ENCODE measurements at regions not wholly inside any gene's neighbourhood (a gene's known extent, or its start where the extent isn't known, plus 50 kb on each side); places are given as distances from the start of the nearest gene placed in this dataset.
A peak's percentile ranks its signal among the peaks of the same experiment; 100 is the strongest.

- TF ChIP-seq CTCF (IDR thresholded peaks at IDR 0.05) (no peak), ZFX (IDR thresholded peaks at IDR 0.05; ENCODE audit: borderline replicate concordance) (no peak)
- H3K27ac ChIP-seq = no peak overlapping the region
Observed at GRCh38 chr7:10718768-10719167, 254.9 kb upstream of the PHF14 start.

DNA sequence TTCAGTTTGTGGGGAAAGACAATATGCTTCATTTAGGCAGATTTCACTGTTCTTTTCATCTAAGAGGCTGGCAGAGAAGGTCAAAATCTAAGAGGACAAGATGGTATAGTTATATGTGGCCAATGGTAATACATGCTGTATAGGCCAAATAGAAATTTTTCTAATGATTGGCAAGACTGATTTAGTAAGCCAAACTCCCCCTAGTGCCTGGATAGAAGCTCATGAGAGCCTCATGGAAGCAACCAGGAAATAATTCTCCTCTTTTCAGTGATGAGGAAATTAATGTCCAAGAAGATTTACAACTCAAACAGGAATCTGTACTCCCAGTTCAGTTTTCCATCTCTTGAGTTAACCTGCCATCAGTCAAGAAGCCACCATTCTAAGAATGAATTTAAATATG is 253.6 kb upstream of the PHF14 start:
- TF ChIP-seq CTCF (IDR thresholded peaks at IDR 0.05) (peak; percentile 39), ZFX (IDR thresholded peaks at IDR 0.05; ENCODE audit: borderline replicate concordance) (no peak)
- no peak overlapping the region for H3K27ac ChIP-seq

DNA sequence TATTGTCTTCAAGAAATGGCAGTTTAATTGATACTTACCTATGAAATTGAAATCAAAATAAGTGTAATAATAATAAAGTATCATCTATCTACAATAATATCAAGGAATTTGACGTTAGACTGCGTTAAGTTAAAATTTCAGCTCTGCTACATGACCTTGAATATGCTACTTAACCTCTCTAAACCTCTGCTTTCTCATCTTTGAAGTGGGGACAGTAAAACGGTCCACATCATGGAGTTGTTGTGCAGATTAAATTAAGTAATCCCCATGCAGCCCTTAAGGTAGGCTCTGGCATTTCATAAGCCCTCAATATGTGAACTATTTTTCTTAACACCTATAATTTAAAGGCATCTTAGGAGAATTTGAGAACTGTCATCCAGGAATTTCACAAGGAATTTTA is 252.4 kb upstream of the PHF14 start:
- no peak overlapping the region for H3K27ac ChIP-seq

GRCh38 chr7:10723832-10724231 is 249.8 kb upstream of the PHF14 start:
- TF ChIP-seq CTCF (IDR thresholded peaks at IDR 0.05) (no peak), ZFX (IDR thresholded peaks at IDR 0.05; ENCODE audit: borderline replicate concordance) (no peak)
- H3K27ac ChIP-seq = no peak overlapping the region

More for the DNA sequence above, 252.4 kb upstream of the PHF14 start:
- TF ChIP-seq CTCF (IDR thresholded peaks at IDR 0.05) = no peak
- TF ChIP-seq ZFX (IDR thresholded peaks at IDR 0.05; ENCODE audit: borderline replicate concordance) = no peak

DNA sequence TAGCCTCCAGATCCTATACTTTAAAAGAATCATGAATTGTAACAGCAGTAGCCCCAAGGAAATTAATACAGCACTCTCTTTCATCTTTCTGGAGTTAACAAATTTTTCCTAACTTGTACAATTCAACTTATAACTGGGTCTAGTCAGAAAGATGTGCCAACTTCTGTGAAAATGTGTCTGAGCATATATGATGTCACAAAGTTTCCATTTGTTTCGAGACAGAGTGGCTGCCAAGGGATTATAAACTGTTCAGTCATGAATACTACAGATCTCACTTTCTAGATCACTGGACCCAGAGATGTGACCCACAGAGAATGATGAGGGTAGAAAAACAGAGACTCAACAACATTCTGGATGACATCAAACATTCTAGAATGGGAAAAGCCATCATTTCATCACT is 249.2 kb upstream of the PHF14 start:
- no peak for TF ChIP-seq ZFX (IDR thresholded peaks at IDR 0.05; ENCODE audit: borderline replicate concordance)
- no peak for TF ChIP-seq CTCF (IDR thresholded peaks at IDR 0.05)
- H3K27ac ChIP-seq = no peak overlapping the region

- TF ChIP-seq CTCF (IDR thresholded peaks at IDR 0.05) = no peak
- TF ChIP-seq ZFX (IDR thresholded peaks at IDR 0.05; ENCODE audit: borderline replicate concordance) = no peak
- H3K27ac ChIP-seq = no peak overlapping the region
Observed at GRCh38 chr7:10727636-10728035, 246.0 kb upstream of the PHF14 start.

DNA sequence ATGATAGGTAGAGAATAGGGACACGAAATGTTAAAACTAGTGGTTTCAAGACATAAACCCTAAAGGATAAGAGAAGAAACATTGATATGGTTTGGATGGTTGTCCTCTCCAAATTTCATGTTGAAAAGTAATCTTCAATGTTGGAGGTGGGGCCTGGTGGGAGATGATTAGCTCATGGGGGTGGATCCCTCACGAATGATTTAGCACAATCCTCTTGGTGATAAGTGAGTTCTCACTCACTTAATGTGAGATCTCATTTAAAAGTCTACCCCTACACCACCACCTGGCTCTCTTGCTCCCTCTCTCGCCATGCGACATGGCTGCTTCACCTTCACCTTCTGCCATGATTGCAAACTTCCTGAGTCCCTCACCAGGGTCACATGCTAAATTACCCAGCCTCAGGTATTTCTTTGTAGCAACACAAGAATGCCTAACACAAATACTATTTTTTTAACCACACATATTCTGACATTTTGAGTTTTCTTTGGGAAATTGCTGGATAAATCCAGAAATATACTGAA is 242.4 kb upstream of the PHF14 start:
- no peak overlapping the region for H3K27ac ChIP-seq
- TF ChIP-seq CTCF (IDR thresholded peaks at IDR 0.05) (no peak), ZFX (IDR thresholded peaks at IDR 0.05; ENCODE audit: borderline replicate concordance) (no peak)
